ENCODE measurements at regions not wholly inside any gene's neighbourhood (a gene's known extent, or its start where the extent isn't known, plus 50 kb on each side); places are given as distances from the start of the nearest gene placed in this dataset.

DNA sequence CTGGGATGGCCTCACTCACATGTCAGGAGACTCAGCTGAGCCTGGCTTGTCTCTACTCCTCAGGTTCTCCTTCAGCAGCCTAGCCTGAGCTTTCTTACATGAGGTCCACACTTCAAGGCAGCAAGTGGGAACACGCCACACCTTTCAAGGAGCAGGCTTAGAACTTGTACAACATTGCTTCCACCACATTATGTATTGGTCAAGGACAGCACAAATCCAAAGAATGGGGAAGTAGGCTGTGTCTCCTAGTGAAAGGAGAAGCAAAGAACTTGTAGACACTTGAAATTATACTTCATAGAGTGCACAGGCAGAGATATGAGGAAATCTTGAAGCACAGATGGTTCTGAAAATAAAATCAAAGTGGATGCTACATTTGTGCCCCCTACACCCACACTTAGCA, 120.9 kb upstream of the NOCT start:
- TF ChIP-seq, protein P1, sequence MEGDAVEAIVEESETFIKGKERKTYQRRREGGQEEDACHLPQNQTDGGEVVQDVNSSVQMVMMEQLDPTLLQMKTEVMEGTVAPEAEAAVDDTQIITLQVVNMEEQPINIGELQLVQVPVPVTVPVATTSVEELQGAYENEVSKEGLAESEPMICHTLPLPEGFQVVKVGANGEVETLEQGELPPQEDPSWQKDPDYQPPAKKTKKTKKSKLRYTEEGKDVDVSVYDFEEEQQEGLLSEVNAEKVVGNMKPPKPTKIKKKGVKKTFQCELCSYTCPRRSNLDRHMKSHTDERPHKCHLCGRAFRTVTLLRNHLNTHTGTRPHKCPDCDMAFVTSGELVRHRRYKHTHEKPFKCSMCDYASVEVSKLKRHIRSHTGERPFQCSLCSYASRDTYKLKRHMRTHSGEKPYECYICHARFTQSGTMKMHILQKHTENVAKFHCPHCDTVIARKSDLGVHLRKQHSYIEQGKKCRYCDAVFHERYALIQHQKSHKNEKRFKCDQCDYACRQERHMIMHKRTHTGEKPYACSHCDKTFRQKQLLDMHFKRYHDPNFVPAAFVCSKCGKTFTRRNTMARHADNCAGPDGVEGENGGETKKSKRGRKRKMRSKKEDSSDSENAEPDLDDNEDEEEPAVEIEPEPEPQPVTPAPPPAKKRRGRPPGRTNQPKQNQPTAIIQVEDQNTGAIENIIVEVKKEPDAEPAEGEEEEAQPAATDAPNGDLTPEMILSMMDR (IDR thresholded peaks at IDR 0.05), result no peak
- Mint-ChIP-seq H3K9me3 (no peaks in the 10 kb centered on the region), H3K27ac (no peak overlapping the region), H3K4me3 (no peak overlapping the region), H3K4me1 (ENCODE audit: low read depth) (no peaks in the 10 kb centered on the region), H3K27me3 (peaks cover 7% of the 10 kb centered on the region), H3K36me3 (ENCODE audit: low read depth) (no peaks in the 10 kb centered on the region)
- CTCF ChIA-PET, result no interaction called here
- DNase-seq (no peak), ATAC-seq (ENCODE audit: poor library complexity) (no peak)
- intact Hi-C loops (cut with DNase I, micrococcal nuclease), result no loop called here
- H3K4me1 ChIP-seq (ENCODE audit: insufficient read depth, low read length), result no peaks in the 10 kb centered on the region
- H3K27ac ChIP-seq (ENCODE audit: low read depth in 1 of 2, low read length in 2 of 2), result no peak overlapping the region
- H3K9me3 ChIP-seq (ENCODE audit: control insufficient read depth in 1 of 2, insufficient read depth in 1 of 2, low read length in 2 of 2), result no peaks in the 10 kb centered on the region
- POLR2A ChIA-PET, result no interaction called here
- H3K27me3 ChIP-seq (ENCODE audit: control insufficient read depth in 1 of 2, insufficient read depth in 2 of 2, low read length in 2 of 2), result no peaks in the 10 kb centered on the region
- no peaks in the 10 kb centered on the region for H3K36me3 ChIP-seq (ENCODE audit: insufficient read depth, low read length)
- no peak overlapping the region for H3K4me3 ChIP-seq (ENCODE audit: low read length)

DNA sequence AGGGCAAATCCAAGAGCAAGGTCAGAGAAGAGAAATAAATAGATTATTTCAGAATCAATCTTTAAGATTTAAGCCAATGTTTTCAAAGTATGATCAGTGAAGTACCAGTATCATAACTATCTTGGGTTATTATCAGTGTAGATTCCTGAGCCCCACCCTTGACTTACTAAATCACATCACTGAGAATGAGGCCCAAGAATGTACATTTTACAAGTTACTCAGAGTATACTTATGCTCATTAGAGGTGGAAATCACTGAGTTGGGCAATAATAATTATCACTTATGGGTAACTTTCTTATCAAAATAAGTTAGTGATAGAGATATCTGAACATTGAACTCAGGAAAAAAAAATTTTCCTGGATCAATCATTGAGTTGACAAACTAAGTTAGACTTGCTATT, 121.6 kb upstream of the NOCT start:
- intact Hi-C loops (cut with DNase I, micrococcal nuclease), result no loop called here
- Mint-ChIP-seq H3K36me3 (ENCODE audit: low read depth) (no peaks in the 10 kb centered on the region), H3K4me3 (no peak overlapping the region), H3K9me3 (no peaks in the 10 kb centered on the region), H3K27ac (no peak overlapping the region), H3K27me3 (peaks cover 9% of the 10 kb centered on the region), H3K4me1 (ENCODE audit: low read depth) (no peaks in the 10 kb centered on the region)
- H3K4me3 ChIP-seq (ENCODE audit: low read length), result no peak overlapping the region
- ATAC-seq (ENCODE audit: poor library complexity), result no peak
- no peak for DNase-seq
- H3K9me3 ChIP-seq (ENCODE audit: control insufficient read depth in 1 of 2, insufficient read depth in 1 of 2, low read length in 2 of 2), result no peaks in the 10 kb centered on the region
- no peaks in the 10 kb centered on the region for H3K27me3 ChIP-seq (ENCODE audit: control insufficient read depth in 1 of 2, insufficient read depth in 2 of 2, low read length in 2 of 2)
- H3K27ac ChIP-seq (ENCODE audit: low read depth in 1 of 2, low read length in 2 of 2), result no peak overlapping the region
- TF ChIP-seq, protein P1 (IDR thresholded peaks at IDR 0.05), result no peak
- ChIA-PET POLR2A (no interaction called here), CTCF (no interaction called here)
- no peaks in the 10 kb centered on the region for H3K36me3 ChIP-seq (ENCODE audit: insufficient read depth, low read length)
- H3K4me1 ChIP-seq (ENCODE audit: insufficient read depth, low read length), result no peaks in the 10 kb centered on the region

DNA sequence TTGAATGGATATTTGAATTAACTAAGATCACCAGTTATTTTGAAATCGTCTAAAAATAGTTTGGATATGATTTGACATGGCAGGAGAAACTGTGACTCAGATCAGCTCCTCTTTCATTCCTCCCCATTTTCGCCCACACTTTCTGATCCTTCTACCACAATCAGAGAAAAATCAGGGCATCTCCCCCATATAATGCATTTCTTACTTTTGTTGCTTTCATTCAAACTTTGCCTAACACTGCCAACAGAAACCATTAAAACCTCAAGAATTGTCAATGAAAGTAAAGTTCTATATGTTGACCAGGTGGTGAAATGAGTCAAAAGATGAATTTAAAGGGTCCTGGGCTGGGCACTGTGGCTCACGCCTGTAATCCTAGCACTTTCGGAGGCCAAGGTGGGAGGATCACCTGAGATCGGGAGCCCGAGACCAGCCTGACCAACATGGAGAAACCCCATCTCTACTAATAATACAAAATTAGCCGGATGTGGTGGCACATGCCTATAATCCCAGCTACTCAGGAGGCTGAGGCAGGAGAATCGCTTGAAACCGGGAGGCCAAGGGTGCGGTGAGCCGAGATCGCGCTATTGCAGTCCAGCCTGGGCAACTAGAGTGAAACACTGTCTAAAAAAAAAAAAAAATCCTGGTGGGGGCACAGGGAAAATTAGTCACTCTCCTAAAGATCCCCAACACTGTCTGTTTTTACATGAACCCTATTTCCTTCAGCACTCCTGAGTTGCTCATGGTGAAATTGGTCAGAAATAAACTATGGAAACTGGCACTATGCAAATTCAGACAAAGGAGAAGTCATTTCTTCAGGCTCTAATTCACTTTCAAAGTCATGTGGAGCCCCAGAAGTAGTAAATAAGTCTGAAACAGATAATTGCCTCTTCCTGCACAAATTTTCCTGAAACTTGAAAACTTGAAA, 122.8 kb upstream of the NOCT start:
- Mint-ChIP-seq H3K27ac (no peak overlapping the region), H3K27me3 (peaks cover 16% of the 10 kb centered on the region), H3K36me3 (ENCODE audit: low read depth) (no peaks in the 10 kb centered on the region), H3K4me1 (ENCODE audit: low read depth) (no peaks in the 10 kb centered on the region), H3K9me3 (no peaks in the 10 kb centered on the region), H3K4me3 (no peak overlapping the region)
- Histone ChIP-seq H3K4me3 (ENCODE audit: low read length) (no peak overlapping the region), H3K27me3 (ENCODE audit: control insufficient read depth in 1 of 2, insufficient read depth in 2 of 2, low read length in 2 of 2) (no peaks in the 10 kb centered on the region), H3K27ac (ENCODE audit: low read depth in 1 of 2, low read length in 2 of 2) (no peak overlapping the region), H3K9me3 (ENCODE audit: control insufficient read depth in 1 of 2, insufficient read depth in 1 of 2, low read length in 2 of 2) (no peaks in the 10 kb centered on the region), H3K36me3 (ENCODE audit: insufficient read depth, low read length) (no peaks in the 10 kb centered on the region), H3K4me1 (ENCODE audit: insufficient read depth, low read length) (no peaks in the 10 kb centered on the region)
- TF ChIP-seq, protein P1 (IDR thresholded peaks at IDR 0.05), result no peak
- DNase-seq (no peak), ATAC-seq (ENCODE audit: poor library complexity) (no peak)
- ChIA-PET POLR2A (no interaction called here), CTCF (no interaction called here)
- intact Hi-C loops (cut with DNase I, micrococcal nuclease), result no loop called here

Measured in CD4-positive, alpha-beta T cell (primary cell).